ENCODE measurements at regions not wholly inside any gene's neighbourhood (a gene's known extent, or its start where the extent isn't known, plus 50 kb on each side); places are given as distances from the start of the nearest gene placed in this dataset.

GRCh38 chr19:30224689-30225606 is 147.2 kb upstream of the ZNF536 start:
- H3K9me3 Mint-ChIP-seq = no peaks in the 10 kb centered on the region
- H3K27me3 Mint-ChIP-seq (ENCODE audit: low read depth, poor library complexity) = peaks cover 91% of the 10 kb centered on the region
- TF ChIP-seq CTCF (IDR thresholded peaks at IDR 0.05) = no peak
- H3K4me3 Mint-ChIP-seq = peak overlapping the region; percentile 78
- no peak overlapping the region for H3K27ac Mint-ChIP-seq
- DNase-seq = peak; percentile 43
- H3K4me1 Mint-ChIP-seq = peaks cover 50% of the 10 kb centered on the region
- H3K36me3 Mint-ChIP-seq (ENCODE audit: low read depth) = no peaks in the 10 kb centered on the region

GRCh38 chr19:30225676-30226463 is 146.3 kb upstream of the ZNF536 start:
- peaks cover 57% of the 10 kb centered on the region for H3K4me1 Mint-ChIP-seq
- TF ChIP-seq CTCF (IDR thresholded peaks at IDR 0.05) = no peak

GRCh38 chr19:30226464-30227011 is 145.6 kb upstream of the ZNF536 start:
- H3K4me3 Mint-ChIP-seq = peak overlapping the region; percentile 83
- H3K4me1 Mint-ChIP-seq = peaks cover 57% of the 10 kb centered on the region
- DNase-seq = peak; percentile 42
- peaks cover 93% of the 10 kb centered on the region for H3K27me3 Mint-ChIP-seq (ENCODE audit: low read depth, poor library complexity)
- no peaks in the 10 kb centered on the region for H3K36me3 Mint-ChIP-seq (ENCODE audit: low read depth)
- TF ChIP-seq CTCF (IDR thresholded peaks at IDR 0.05) = no peak
- H3K9me3 Mint-ChIP-seq = no peaks in the 10 kb centered on the region
- no peak overlapping the region for H3K27ac Mint-ChIP-seq

More at GRCh38 chr19:30225676-30226463, 146.3 kb upstream of the ZNF536 start:
- no peaks in the 10 kb centered on the region for H3K36me3 Mint-ChIP-seq (ENCODE audit: low read depth)
- no peaks in the 10 kb centered on the region for H3K9me3 Mint-ChIP-seq
- H3K27me3 Mint-ChIP-seq (ENCODE audit: low read depth, poor library complexity) = peaks cover 91% of the 10 kb centered on the region
- no peak overlapping the region for H3K27ac Mint-ChIP-seq
- peak overlapping the region; percentile 83 for H3K4me3 Mint-ChIP-seq
- peak; percentile 31 for DNase-seq

- no peaks in the 10 kb centered on the region for H3K9me3 Mint-ChIP-seq
- peaks cover 57% of the 10 kb centered on the region for H3K4me1 Mint-ChIP-seq
- H3K4me3 Mint-ChIP-seq = peak overlapping the region; percentile 83
- no peaks in the 10 kb centered on the region for H3K36me3 Mint-ChIP-seq (ENCODE audit: low read depth)
- no peak for DNase-seq
- peaks cover 93% of the 10 kb centered on the region for H3K27me3 Mint-ChIP-seq (ENCODE audit: low read depth, poor library complexity)
- TF ChIP-seq CTCF (IDR thresholded peaks at IDR 0.05) = no peak
- no peak overlapping the region for H3K27ac Mint-ChIP-seq
Observed at GRCh38 chr19:30227012-30227621, 145.1 kb upstream of the ZNF536 start.

GRCh38 chr19:30227661-30228112 is 144.5 kb upstream of the ZNF536 start:
- H3K9me3 Mint-ChIP-seq = no peaks in the 10 kb centered on the region
- TF ChIP-seq CTCF (IDR thresholded peaks at IDR 0.05) = peak; percentile 44
- peak overlapping the region; percentile 86 for H3K4me3 Mint-ChIP-seq
- H3K36me3 Mint-ChIP-seq (ENCODE audit: low read depth) = no peaks in the 10 kb centered on the region
- no peak overlapping the region for H3K27ac Mint-ChIP-seq
- H3K27me3 Mint-ChIP-seq (ENCODE audit: low read depth, poor library complexity) = peaks cover 96% of the 10 kb centered on the region
- peaks cover 57% of the 10 kb centered on the region for H3K4me1 Mint-ChIP-seq
- DNase-seq = peak; percentile 89
